Duodenal mucosa (tissue), 2 donors: ENCODE measurements at regions not wholly inside any gene's neighbourhood (a gene's known extent, or its start where the extent isn't known, plus 50 kb on each side); places are given as distances from the start of the nearest gene placed in this dataset.

Source experiments
- H3K27ac ChIP-seq: one replicate; pipeline ENCODE4 v1.7.0; 2013; ENCODE audit warnings: low read depth, low read length
- H3K27me3 ChIP-seq, 2 donors: one replicate each; pipeline ENCODE4 v1.7.0; 2013; ENCODE audit warnings: low read length in 2 of 2, control low read depth in 1 of 2; ENCODE audit not compliant: insufficient read depth in 2 of 2, control insufficient read depth in 1 of 2
- H3K36me3 ChIP-seq, 2 donors: one replicate each; pipeline ENCODE4 v1.7.0; 2013; ENCODE audit warnings: low read length in 2 of 2, control low read depth in 1 of 2; ENCODE audit not compliant: insufficient read depth in 2 of 2, control insufficient read depth in 1 of 2
- H3K4me1 ChIP-seq, 2 donors: one replicate each; pipeline ENCODE4 v1.7.0; 2013; ENCODE audit warnings: low read length in 2 of 2, control low read depth in 1 of 2; ENCODE audit not compliant: insufficient read depth in 2 of 2, control insufficient read depth in 1 of 2
- H3K4me3 ChIP-seq, 2 donors: one replicate each; pipeline ENCODE4 v1.7.0; 2013; ENCODE audit warnings: low read length in 2 of 2, low read depth in 1 of 2
- H3K9ac ChIP-seq, 2 donors: one replicate each; pipeline ENCODE4 v1.7.0; 2013; ENCODE audit warnings: low read length in 2 of 2, low read depth in 1 of 2
- H3K9me3 ChIP-seq, 2 donors: one replicate each; pipeline ENCODE4 v1.7.0; 2013; ENCODE audit warnings: low read length in 2 of 2, control low read depth in 1 of 2; ENCODE audit not compliant: control insufficient read depth in 1 of 2

DNA sequence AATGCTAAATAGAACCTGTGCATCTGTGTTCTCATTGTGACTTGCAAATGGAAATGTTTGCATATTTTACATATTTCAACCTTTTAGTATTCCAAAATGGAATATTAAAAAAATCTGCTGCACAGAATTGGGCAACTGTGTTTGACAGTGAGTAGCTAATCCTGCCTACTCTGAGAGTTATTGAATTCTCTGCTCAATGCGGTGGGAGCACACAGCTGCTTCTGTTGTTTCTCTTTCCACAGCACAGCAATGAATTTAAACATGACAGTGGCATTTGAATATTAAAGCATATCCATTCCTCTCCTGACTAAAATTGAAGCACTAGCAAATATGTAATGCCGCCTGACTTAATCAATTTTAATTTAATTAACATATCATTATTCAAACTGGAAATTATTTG is 366.6 kb downstream of the GASK1B start:
- Histone ChIP-seq H3K27me3 (no peaks in the 10 kb centered on the region), H3K9me3 (no peaks in the 10 kb centered on the region), H3K4me1 (peaks cover 10 to 20% of the 10 kb centered on the region in 2 donors), H3K9ac (no peak overlapping the region), H3K36me3 (no peaks in the 10 kb centered on the region), H3K27ac (no peak overlapping the region), H3K4me3 (no peak overlapping the region)

- H3K4me1 ChIP-seq = peaks cover 7 to 13% of the 10 kb centered on the region in 2 donors
- H3K4me3 ChIP-seq = no peak overlapping the region
- H3K27me3 ChIP-seq = no peaks in the 10 kb centered on the region
- H3K36me3 ChIP-seq = no peaks in the 10 kb centered on the region
- H3K9ac ChIP-seq = no peak overlapping the region
- no peaks in the 10 kb centered on the region for H3K9me3 ChIP-seq
- no peak overlapping the region for H3K27ac ChIP-seq
These were observed 367.8 kb downstream of the GASK1B start for GRCh38 chr4:157804986-157805385.

DNA sequence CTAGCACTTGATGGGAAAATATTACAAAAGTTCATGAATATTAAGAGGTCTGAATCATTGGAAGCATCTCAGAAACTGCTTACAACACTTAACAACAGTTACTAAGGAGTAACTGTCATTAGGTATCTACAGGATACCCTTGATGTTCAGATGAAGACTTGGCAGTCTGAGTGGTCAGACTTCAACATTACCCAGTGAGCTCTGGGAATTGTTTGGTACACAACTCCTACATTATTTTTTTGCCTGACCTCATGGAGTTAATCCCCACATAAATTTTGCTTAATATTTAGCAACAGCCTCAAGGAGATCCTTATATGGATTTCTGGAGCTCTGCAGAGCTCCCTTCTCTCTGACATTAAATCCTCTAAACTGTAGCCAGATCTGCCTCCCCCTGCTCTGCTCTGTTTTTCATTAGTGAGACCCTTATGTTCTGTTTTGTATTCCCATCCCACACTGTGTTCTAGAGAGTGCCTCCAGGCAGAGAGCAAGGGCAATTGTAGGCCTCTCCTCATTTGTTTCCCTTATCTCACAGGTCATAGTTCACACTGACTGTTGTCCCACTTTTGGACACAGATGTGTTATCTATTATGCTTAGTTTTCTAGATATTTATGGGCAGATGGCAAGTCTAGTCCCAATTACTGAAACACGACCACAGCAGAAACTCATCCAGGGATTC is 368.8 kb downstream of the GASK1B start:
- Histone ChIP-seq H3K4me1 (peaks cover 5 to 8% of the 10 kb centered on the region in 2 donors), H3K4me3 (no peak overlapping the region), H3K27ac (no peak overlapping the region), H3K36me3 (no peaks in the 10 kb centered on the region), H3K9ac (no peak overlapping the region), H3K27me3 (no peaks in the 10 kb centered on the region), H3K9me3 (no peaks in the 10 kb centered on the region)

- Histone ChIP-seq H3K27me3 (no peaks in the 10 kb centered on the region), H3K9me3 (no peaks in the 10 kb centered on the region), H3K36me3 (no peaks in the 10 kb centered on the region), H3K4me1 (peaks cover 5 to 8% of the 10 kb centered on the region in 2 donors), H3K4me3 (no peak overlapping the region), H3K27ac (no peak overlapping the region), H3K9ac (no peak overlapping the region)
These were observed 369.4 kb downstream of the GASK1B start for GRCh38 chr4:157803421-157803820.

- H3K4me1 ChIP-seq = no peaks in the 10 kb centered on the region
- no peak overlapping the region for H3K9ac ChIP-seq
- no peaks in the 10 kb centered on the region for H3K36me3 ChIP-seq
- H3K27ac ChIP-seq = no peak overlapping the region
- no peak overlapping the region for H3K4me3 ChIP-seq
- H3K9me3 ChIP-seq = no peaks in the 10 kb centered on the region
- no peaks in the 10 kb centered on the region for H3K27me3 ChIP-seq
These were observed 377.3 kb downstream of the GASK1B start for GRCh38 chr4:157795495-157795894.

GRCh38 chr4:157792716-157793115 is 380.1 kb downstream of the GASK1B start:
- H3K4me3 ChIP-seq = no peak overlapping the region
- H3K4me1 ChIP-seq = no peaks in the 10 kb centered on the region
- no peaks in the 10 kb centered on the region for H3K36me3 ChIP-seq
- no peak overlapping the region for H3K9ac ChIP-seq
- no peak overlapping the region for H3K27ac ChIP-seq
- no peaks in the 10 kb centered on the region for H3K27me3 ChIP-seq
- H3K9me3 ChIP-seq = no peaks in the 10 kb centered on the region

- no peaks in the 10 kb centered on the region for H3K36me3 ChIP-seq
- H3K9me3 ChIP-seq = no peaks in the 10 kb centered on the region
- H3K27ac ChIP-seq = no peak overlapping the region
- H3K4me3 ChIP-seq = no peak overlapping the region
- no peak overlapping the region for H3K9ac ChIP-seq
- no peaks in the 10 kb centered on the region for H3K27me3 ChIP-seq
- no peaks in the 10 kb centered on the region for H3K4me1 ChIP-seq
These were observed 381.6 kb downstream of the GASK1B start for GRCh38 chr4:157791236-157791635.

GRCh38 chr4:157787618-157788017 is 385.2 kb downstream of the GASK1B start:
- Histone ChIP-seq H3K9ac (no peak overlapping the region), H3K9me3 (no peaks in the 10 kb centered on the region), H3K4me3 (no peak overlapping the region), H3K4me1 (no peaks in the 10 kb centered on the region), H3K36me3 (no peaks in the 10 kb centered on the region), H3K27me3 (no peaks in the 10 kb centered on the region), H3K27ac (no peak overlapping the region)

DNA sequence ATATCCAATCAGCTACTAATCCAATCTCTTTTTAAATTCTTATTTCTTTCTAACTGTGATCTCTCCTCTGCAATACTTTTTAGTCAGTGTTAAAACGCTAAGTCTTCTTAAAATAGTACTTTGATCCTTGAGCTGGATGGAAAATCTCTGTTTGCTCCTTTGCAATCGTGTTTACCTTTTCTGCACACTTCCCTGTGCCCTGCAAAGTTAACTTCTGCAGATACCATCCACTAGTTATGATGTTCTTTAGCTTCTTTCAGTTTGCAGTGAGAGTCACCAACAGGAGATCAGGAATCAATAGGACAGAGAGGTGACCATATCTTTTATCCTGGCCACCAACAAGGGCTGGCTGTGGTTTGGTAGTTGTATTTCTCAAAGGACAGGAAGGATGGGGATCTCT is 391.5 kb downstream of the GASK1B start:
- H3K9ac ChIP-seq = no peak overlapping the region
- no peaks in the 10 kb centered on the region for H3K9me3 ChIP-seq
- no peak overlapping the region for H3K4me3 ChIP-seq
- H3K27ac ChIP-seq = no peak overlapping the region
- H3K36me3 ChIP-seq = no peaks in the 10 kb centered on the region
- H3K4me1 ChIP-seq = no peaks in the 10 kb centered on the region
- H3K27me3 ChIP-seq = no peaks in the 10 kb centered on the region

DNA sequence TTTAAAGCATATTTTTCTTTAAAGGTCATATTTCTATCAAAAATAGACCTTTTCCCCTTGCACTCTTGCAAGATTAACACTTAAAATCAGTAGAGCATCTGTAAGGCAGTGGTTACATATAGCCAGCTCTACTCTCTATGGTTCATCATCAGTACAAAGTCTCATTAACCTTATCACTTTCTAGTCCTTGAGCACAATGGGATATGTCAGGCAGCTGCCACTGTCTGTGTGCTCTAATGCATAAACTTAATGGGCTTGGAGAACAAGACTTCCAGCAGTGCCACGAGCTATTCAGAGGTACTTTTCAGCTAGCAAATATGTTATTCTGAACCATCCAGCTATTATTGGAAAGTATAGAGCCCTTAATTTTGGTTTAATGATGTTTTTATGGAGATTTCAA is 393.7 kb downstream of the GASK1B start:
- no peaks in the 10 kb centered on the region for H3K9me3 ChIP-seq
- H3K4me1 ChIP-seq = no peaks in the 10 kb centered on the region
- H3K36me3 ChIP-seq = no peaks in the 10 kb centered on the region
- H3K27ac ChIP-seq = no peak overlapping the region
- H3K4me3 ChIP-seq = no peak overlapping the region
- no peaks in the 10 kb centered on the region for H3K27me3 ChIP-seq
- H3K9ac ChIP-seq = no peak overlapping the region
